ENCODE measurements at regions not wholly inside any gene's neighbourhood (a gene's known extent, or its start where the extent isn't known, plus 50 kb on each side); places are given as distances from the start of the nearest gene placed in this dataset.
A peak's percentile ranks its signal among the peaks of the same experiment; 100 is the strongest.

DNA sequence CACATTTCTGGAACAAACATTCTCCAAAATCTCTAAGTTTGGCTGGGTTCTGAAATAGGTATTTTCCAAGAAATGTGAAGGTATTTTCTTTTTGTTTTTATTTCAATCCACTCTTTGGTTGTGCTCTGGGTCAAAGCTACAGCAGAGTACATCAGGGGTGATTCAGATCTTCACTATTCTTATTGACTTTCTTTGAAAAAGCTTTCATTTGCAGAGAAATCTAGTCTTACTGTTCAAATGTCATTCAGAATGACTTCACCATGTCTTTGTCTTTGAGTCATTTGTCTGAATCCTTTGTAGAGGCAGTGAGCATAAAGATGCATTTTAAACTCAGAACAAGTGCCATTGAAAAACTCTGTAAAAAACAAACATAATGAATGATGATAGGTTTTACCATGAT, 547.2 kb upstream of the ADGRL3 start:
- Histone ChIP-seq H3K9ac (ENCODE audit: low read length) (no peak overlapping the region), H3K4me2 (ENCODE audit: low read length) (no peak overlapping the region), H3K36me3 (ENCODE audit: control insufficient read depth, insufficient read depth, low read length) (no peaks in the 10 kb centered on the region), H2BK5ac (ENCODE audit: low read length) (no peak overlapping the region), H2BK120ac (ENCODE audit: low read depth, low read length) (no peak overlapping the region), H3K4ac (ENCODE audit: low read depth, low read length) (no peak overlapping the region), H3K79me1 (ENCODE audit: low read length) (no peaks in the 10 kb centered on the region), H3K56ac (ENCODE audit: low read length) (no peak overlapping the region), H3K4me3 (ENCODE audit: low read length) (no peak overlapping the region), H3K27me3 (ENCODE audit: insufficient read depth, low read length, poor library complexity) (no peaks in the 10 kb centered on the region), H2BK15ac (replicated peaks; ENCODE audit: low read depth) (no peak overlapping the region), H2AK5ac (ENCODE audit: low read length) (no peak overlapping the region), H3K27ac (ENCODE audit: low read depth, low read length) (no peak overlapping the region), H4K5ac (ENCODE audit: low read length) (no peak overlapping the region), H3K18ac (ENCODE audit: low read length) (no peak overlapping the region), H3K23ac (ENCODE audit: low read length) (no peak overlapping the region), H3K79me2 (ENCODE audit: control insufficient read depth, insufficient read depth, low read length) (no peaks in the 10 kb centered on the region), H4K8ac (ENCODE audit: low read depth, low read length) (no peak overlapping the region), H3K4me1 (ENCODE audit: control insufficient read depth, low read depth, low read length) (no peaks in the 10 kb centered on the region)
- DNase-seq, result no peak

DNA sequence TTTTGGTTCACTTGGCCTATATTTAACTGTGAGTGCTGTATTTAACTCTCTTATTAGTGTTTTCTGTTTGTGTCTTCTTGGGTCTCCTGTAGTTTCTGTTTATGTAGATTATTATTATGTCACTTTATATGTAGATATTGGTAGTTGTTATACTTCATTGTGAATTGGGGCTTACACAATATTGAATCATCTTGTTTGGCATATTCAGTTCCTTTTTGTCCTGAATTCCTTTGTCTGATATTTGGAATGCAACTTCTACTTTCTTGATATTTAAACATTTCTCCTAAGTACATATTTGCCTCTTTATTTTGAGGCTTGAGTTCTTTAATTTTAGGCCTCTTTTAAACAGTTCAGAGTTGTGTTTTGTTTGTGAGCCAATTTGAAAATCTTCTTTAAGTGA, 544.8 kb upstream of the ADGRL3 start:
- Histone ChIP-seq H2BK5ac (ENCODE audit: low read length) (no peak overlapping the region), H3K4me1 (ENCODE audit: control insufficient read depth, low read depth, low read length) (no peaks in the 10 kb centered on the region), H3K18ac (ENCODE audit: low read length) (no peak overlapping the region), H3K9ac (ENCODE audit: low read length) (no peak overlapping the region), H3K79me2 (ENCODE audit: control insufficient read depth, insufficient read depth, low read length) (no peaks in the 10 kb centered on the region), H3K4me2 (ENCODE audit: low read length) (no peak overlapping the region), H3K36me3 (ENCODE audit: control insufficient read depth, insufficient read depth, low read length) (no peaks in the 10 kb centered on the region), H2AK5ac (ENCODE audit: low read length) (no peak overlapping the region), H4K8ac (ENCODE audit: low read depth, low read length) (no peak overlapping the region), H3K4me3 (ENCODE audit: low read length) (no peak overlapping the region), H2BK15ac (replicated peaks; ENCODE audit: low read depth) (no peak overlapping the region), H3K27ac (ENCODE audit: low read depth, low read length) (no peak overlapping the region), H3K79me1 (ENCODE audit: low read length) (no peaks in the 10 kb centered on the region), H4K5ac (ENCODE audit: low read length) (no peak overlapping the region), H3K23ac (ENCODE audit: low read length) (no peak overlapping the region), H3K27me3 (ENCODE audit: insufficient read depth, low read length, poor library complexity) (no peaks in the 10 kb centered on the region), H3K56ac (ENCODE audit: low read length) (no peak overlapping the region), H3K4ac (ENCODE audit: low read depth, low read length) (no peak overlapping the region), H2BK120ac (ENCODE audit: low read depth, low read length) (no peak overlapping the region)
- no peak for DNase-seq

DNA sequence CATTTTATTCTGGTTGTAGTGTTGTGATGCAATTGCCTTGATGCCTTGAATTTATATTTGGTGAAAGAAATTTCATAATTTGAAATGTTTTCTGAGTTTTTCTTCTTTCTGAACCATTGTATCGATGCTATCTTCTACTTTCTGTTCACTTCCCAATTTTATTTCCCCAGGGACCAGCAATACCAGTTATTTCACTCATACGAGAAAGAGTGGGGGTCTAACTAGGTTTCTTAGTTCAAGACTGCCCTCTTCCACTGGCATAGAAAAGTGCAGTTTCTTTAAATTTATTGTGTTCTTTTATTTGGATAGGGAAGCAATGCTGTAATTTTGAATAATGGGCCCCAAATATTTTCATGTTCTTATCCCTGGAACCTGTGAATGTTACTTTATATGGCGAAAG, 544.0 kb upstream of the ADGRL3 start:
- Histone ChIP-seq H3K79me2 (ENCODE audit: control insufficient read depth, insufficient read depth, low read length) (no peaks in the 10 kb centered on the region), H3K27ac (ENCODE audit: low read depth, low read length) (no peak overlapping the region), H3K27me3 (ENCODE audit: insufficient read depth, low read length, poor library complexity) (no peaks in the 10 kb centered on the region), H3K36me3 (ENCODE audit: control insufficient read depth, insufficient read depth, low read length) (no peaks in the 10 kb centered on the region), H3K4me3 (ENCODE audit: low read length) (no peak overlapping the region), H2AK5ac (ENCODE audit: low read length) (no peak overlapping the region), H4K5ac (ENCODE audit: low read length) (no peak overlapping the region), H2BK120ac (ENCODE audit: low read depth, low read length) (no peak overlapping the region), H2BK15ac (replicated peaks; ENCODE audit: low read depth) (no peak overlapping the region), H3K4me2 (ENCODE audit: low read length) (no peak overlapping the region), H2BK5ac (ENCODE audit: low read length) (no peak overlapping the region), H3K4ac (ENCODE audit: low read depth, low read length) (no peak overlapping the region), H3K23ac (ENCODE audit: low read length) (no peak overlapping the region), H3K4me1 (ENCODE audit: control insufficient read depth, low read depth, low read length) (no peaks in the 10 kb centered on the region), H4K8ac (ENCODE audit: low read depth, low read length) (no peak overlapping the region), H3K56ac (ENCODE audit: low read length) (no peak overlapping the region), H3K9ac (ENCODE audit: low read length) (no peak overlapping the region), H3K18ac (ENCODE audit: low read length) (no peak overlapping the region), H3K79me1 (ENCODE audit: low read length) (no peaks in the 10 kb centered on the region)
- no CpG with 5 or more reads among the region's 3 CpGs for WGBS (ENCODE audit: extremely low coverage, insufficient coverage, low lambda C conversion rate)
- DNase-seq, result peak; percentile 41

DNA sequence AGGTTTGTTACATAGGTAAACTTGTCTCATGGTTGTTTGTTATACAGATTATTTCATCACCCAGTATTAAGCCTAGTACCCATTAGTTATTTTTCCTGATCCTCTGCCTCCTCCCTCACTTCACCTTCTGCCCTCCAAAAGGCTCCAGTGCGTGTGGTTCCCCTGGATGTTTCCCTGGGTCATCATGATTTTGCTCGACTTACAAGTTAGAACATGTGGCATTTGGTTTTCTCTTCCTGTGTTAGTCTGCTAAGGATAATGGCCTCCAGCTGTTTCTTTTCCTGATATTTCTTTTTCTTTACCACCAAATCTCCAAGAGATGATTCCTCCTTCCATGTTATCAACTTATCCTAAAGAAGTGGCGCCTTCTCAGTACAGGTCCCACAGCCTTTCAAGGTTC, 543.1 kb upstream of the ADGRL3 start:
- Histone ChIP-seq H3K79me2 (ENCODE audit: control insufficient read depth, insufficient read depth, low read length) (no peaks in the 10 kb centered on the region), H3K4me2 (ENCODE audit: low read length) (no peak overlapping the region), H3K56ac (ENCODE audit: low read length) (no peak overlapping the region), H4K5ac (ENCODE audit: low read length) (no peak overlapping the region), H3K9ac (ENCODE audit: low read length) (no peak overlapping the region), H3K18ac (ENCODE audit: low read length) (no peak overlapping the region), H2AK5ac (ENCODE audit: low read length) (no peak overlapping the region), H3K4me1 (ENCODE audit: control insufficient read depth, low read depth, low read length) (no peaks in the 10 kb centered on the region), H2BK120ac (ENCODE audit: low read depth, low read length) (no peak overlapping the region), H3K79me1 (ENCODE audit: low read length) (no peaks in the 10 kb centered on the region), H3K23ac (ENCODE audit: low read length) (no peak overlapping the region), H2BK5ac (ENCODE audit: low read length) (no peak overlapping the region), H3K27ac (ENCODE audit: low read depth, low read length) (no peak overlapping the region), H3K36me3 (ENCODE audit: control insufficient read depth, insufficient read depth, low read length) (no peaks in the 10 kb centered on the region), H3K27me3 (ENCODE audit: insufficient read depth, low read length, poor library complexity) (no peaks in the 10 kb centered on the region), H4K8ac (ENCODE audit: low read depth, low read length) (no peak overlapping the region), H3K4me3 (ENCODE audit: low read length) (no peak overlapping the region), H2BK15ac (replicated peaks; ENCODE audit: low read depth) (no peak overlapping the region), H3K4ac (ENCODE audit: low read depth, low read length) (no peak overlapping the region)
- peak; percentile 3 for DNase-seq
- no CpG with 5 or more reads among the region's 3 CpGs for WGBS (ENCODE audit: extremely low coverage, insufficient coverage, low lambda C conversion rate)

DNA sequence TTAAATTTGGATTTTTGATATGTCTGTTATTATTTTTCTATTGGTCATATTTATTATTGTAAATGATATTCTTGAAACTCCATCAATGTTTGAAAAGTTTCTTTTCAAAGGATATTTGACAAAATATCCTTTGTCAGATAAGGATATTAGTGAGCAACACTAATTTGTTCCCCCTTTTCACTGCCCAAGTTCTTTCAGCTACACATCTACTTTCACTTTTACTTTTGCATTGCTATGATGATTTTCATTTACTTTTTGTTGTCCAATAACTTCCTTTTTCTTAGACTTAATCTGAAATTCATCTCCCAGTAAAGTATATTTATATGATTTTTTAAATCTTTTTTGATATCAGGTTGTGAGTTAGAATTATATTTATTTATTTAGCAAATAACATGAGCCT, 542.3 kb upstream of the ADGRL3 start:
- H3K4ac ChIP-seq (ENCODE audit: low read depth, low read length), result no peak overlapping the region
- H3K18ac ChIP-seq (ENCODE audit: low read length), result no peak overlapping the region
- no peaks in the 10 kb centered on the region for H3K79me1 ChIP-seq (ENCODE audit: low read length)
- H3K79me2 ChIP-seq (ENCODE audit: control insufficient read depth, insufficient read depth, low read length), result no peaks in the 10 kb centered on the region
- no peak for DNase-seq
- H4K8ac ChIP-seq (ENCODE audit: low read depth, low read length), result no peak overlapping the region
- no peak overlapping the region for H2BK120ac ChIP-seq (ENCODE audit: low read depth, low read length)
- H3K36me3 ChIP-seq (ENCODE audit: control insufficient read depth, insufficient read depth, low read length), result no peaks in the 10 kb centered on the region
- no peaks in the 10 kb centered on the region for H3K4me1 ChIP-seq (ENCODE audit: control insufficient read depth, low read depth, low read length)
- no peak overlapping the region for H3K23ac ChIP-seq (ENCODE audit: low read length)
- no peak overlapping the region for H2BK15ac ChIP-seq (replicated peaks; ENCODE audit: low read depth)
- H2BK5ac ChIP-seq (ENCODE audit: low read length), result no peak overlapping the region
- no peak overlapping the region for H3K9ac ChIP-seq (ENCODE audit: low read length)
- H3K4me2 ChIP-seq (ENCODE audit: low read length), result no peak overlapping the region
- no peak overlapping the region for H3K56ac ChIP-seq (ENCODE audit: low read length)
- no peak overlapping the region for H4K5ac ChIP-seq (ENCODE audit: low read length)
- no peak overlapping the region for H3K27ac ChIP-seq (ENCODE audit: low read depth, low read length)
- no peak overlapping the region for H2AK5ac ChIP-seq (ENCODE audit: low read length)
- no peaks in the 10 kb centered on the region for H3K27me3 ChIP-seq (ENCODE audit: insufficient read depth, low read length, poor library complexity)
- H3K4me3 ChIP-seq (ENCODE audit: low read length), result no peak overlapping the region

DNA sequence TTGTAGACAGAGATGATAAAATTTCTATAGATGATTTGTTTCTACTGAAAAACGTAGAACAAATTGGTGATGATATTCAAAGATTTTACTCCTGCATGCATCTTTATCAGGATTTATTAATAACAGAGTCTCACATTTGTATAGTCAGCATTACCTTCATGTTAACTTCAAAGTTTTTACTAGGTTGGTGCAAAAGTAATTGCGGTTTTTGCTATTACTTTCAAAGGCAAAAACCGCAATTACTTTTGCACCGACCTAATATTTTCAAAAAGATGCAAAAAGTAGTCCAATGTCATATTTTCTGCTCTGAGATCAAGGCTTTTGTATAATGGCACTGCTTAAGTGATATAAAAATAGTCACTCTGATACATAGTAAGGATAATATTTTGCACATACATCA, 536.4 kb upstream of the ADGRL3 start:
- H3K27ac ChIP-seq (ENCODE audit: low read depth, low read length), result no peak overlapping the region
- H3K79me2 ChIP-seq (ENCODE audit: control insufficient read depth, insufficient read depth, low read length), result no peaks in the 10 kb centered on the region

More for the DNA sequence above, 536.4 kb upstream of the ADGRL3 start:
- Histone ChIP-seq H2BK15ac (replicated peaks; ENCODE audit: low read depth) (no peak overlapping the region), H3K79me1 (ENCODE audit: low read length) (no peaks in the 10 kb centered on the region), H3K18ac (ENCODE audit: low read length) (no peak overlapping the region), H4K5ac (ENCODE audit: low read length) (no peak overlapping the region), H2AK5ac (ENCODE audit: low read length) (no peak overlapping the region), H3K56ac (ENCODE audit: low read length) (no peak overlapping the region), H4K8ac (ENCODE audit: low read depth, low read length) (no peak overlapping the region), H3K36me3 (ENCODE audit: control insufficient read depth, insufficient read depth, low read length) (no peaks in the 10 kb centered on the region), H2BK120ac (ENCODE audit: low read depth, low read length) (no peak overlapping the region), H3K4me1 (ENCODE audit: control insufficient read depth, low read depth, low read length) (no peaks in the 10 kb centered on the region), H3K27me3 (ENCODE audit: insufficient read depth, low read length, poor library complexity) (no peaks in the 10 kb centered on the region), H3K9ac (ENCODE audit: low read length) (no peak overlapping the region), H3K4ac (ENCODE audit: low read depth, low read length) (no peak overlapping the region), H3K4me2 (ENCODE audit: low read length) (no peak overlapping the region), H2BK5ac (ENCODE audit: low read length) (no peak overlapping the region), H3K23ac (ENCODE audit: low read length) (no peak overlapping the region), H3K4me3 (ENCODE audit: low read length) (no peak overlapping the region)
- no peak for DNase-seq
- WGBS (ENCODE audit: extremely low coverage, insufficient coverage, low lambda C conversion rate), result no CpG with 5 or more reads among the region's 4 CpGs

Measured in mesendoderm (in vitro differentiated cells).